ENCODE measurements at regions not wholly inside any gene's neighbourhood (a gene's known extent, or its start where the extent isn't known, plus 50 kb on each side); places are given as distances from the start of the nearest gene placed in this dataset.

- DNase-seq (no peak), ATAC-seq (ENCODE audit: poor library complexity) (no peak)
- intact Hi-C loops (cut with DNase I, micrococcal nuclease) = no loop called here
- no peaks in the 10 kb centered on the region for H3K36me3 ChIP-seq (ENCODE audit: insufficient read depth, low read length)
- H3K9me3 Mint-ChIP-seq = peaks cover 2% of the 10 kb centered on the region
- TF ChIP-seq CTCF (IDR thresholded peaks at IDR 0.05) = no peak
- H3K4me1 ChIP-seq (ENCODE audit: insufficient read depth, low read length) = no peaks in the 10 kb centered on the region
- POLR2A ChIA-PET = no interaction called here
- no peaks in the 10 kb centered on the region for H3K36me3 Mint-ChIP-seq (ENCODE audit: low read depth)
- H3K27me3 ChIP-seq (ENCODE audit: control insufficient read depth in 1 of 2, insufficient read depth in 2 of 2, low read length in 2 of 2) = no peaks in the 10 kb centered on the region
- H3K4me3 ChIP-seq (ENCODE audit: low read length) = no peak overlapping the region
- H3K4me1 Mint-ChIP-seq (ENCODE audit: low read depth) = no peaks in the 10 kb centered on the region
- H3K27ac ChIP-seq (ENCODE audit: low read depth in 1 of 2, low read length in 2 of 2) = no peak overlapping the region
- H3K27ac Mint-ChIP-seq = no peak overlapping the region
- no peak overlapping the region for H3K4me3 Mint-ChIP-seq
- CTCF ChIA-PET = interaction anchor here (1.4 kb wide), 1 partner anchor 8 kb away, joined by 3 read pairs; no protein-coding TSS in a partner anchor
- H3K27me3 Mint-ChIP-seq = no peaks in the 10 kb centered on the region
- peaks cover 0 to 10% of the 10 kb centered on the region in 2 experiments for H3K9me3 ChIP-seq (ENCODE audit: control insufficient read depth in 1 of 2, insufficient read depth in 1 of 2, low read length in 2 of 2)
Observed at GRCh38 chr16:51949282-51949681, 597.7 kb downstream of the TOX3 start.

- Mint-ChIP-seq H3K9me3 (peaks cover 9% of the 10 kb centered on the region), H3K4me3 (no peak overlapping the region), H3K36me3 (ENCODE audit: low read depth) (no peaks in the 10 kb centered on the region), H3K4me1 (ENCODE audit: low read depth) (no peaks in the 10 kb centered on the region), H3K27me3 (no peaks in the 10 kb centered on the region), H3K27ac (no peak overlapping the region)
- ATAC-seq (ENCODE audit: poor library complexity) (no peak), DNase-seq (no peak)
- intact Hi-C loops (cut with DNase I, micrococcal nuclease) = no loop called here
- POLR2A ChIA-PET = no interaction called here
- CTCF ChIA-PET = interaction anchor here (0.8 kb wide), 1 partner anchor 9 kb away, joined by 3 read pairs; no protein-coding TSS in a partner anchor
- no peaks in the 10 kb centered on the region for H3K36me3 ChIP-seq (ENCODE audit: insufficient read depth, low read length)
- H3K4me1 ChIP-seq (ENCODE audit: insufficient read depth, low read length) = no peaks in the 10 kb centered on the region
- no peak overlapping the region for H3K27ac ChIP-seq (ENCODE audit: low read depth in 1 of 2, low read length in 2 of 2)
- no peak overlapping the region for H3K4me3 ChIP-seq (ENCODE audit: low read length)
- TF ChIP-seq CTCF (IDR thresholded peaks at IDR 0.05) = no peak
- H3K9me3 ChIP-seq (ENCODE audit: control insufficient read depth in 1 of 2, insufficient read depth in 1 of 2, low read length in 2 of 2) = peaks cover 0 to 3% of the 10 kb centered on the region in 2 experiments
- H3K27me3 ChIP-seq (ENCODE audit: control insufficient read depth in 1 of 2, insufficient read depth in 2 of 2, low read length in 2 of 2) = no peaks in the 10 kb centered on the region
Observed at GRCh38 chr16:51941412-51941811, 605.5 kb downstream of the TOX3 start.

- Mint-ChIP-seq H3K4me1 (ENCODE audit: low read depth) (no peaks in the 10 kb centered on the region), H3K36me3 (ENCODE audit: low read depth) (no peaks in the 10 kb centered on the region)
Observed at GRCh38 chr16:51940183-51940582, 606.8 kb downstream of the TOX3 start.

More at GRCh38 chr16:51940183-51940582, 606.8 kb downstream of the TOX3 start:
- no peak for TF ChIP-seq CTCF (IDR thresholded peaks at IDR 0.05)
- Histone ChIP-seq H3K27me3 (ENCODE audit: control insufficient read depth in 1 of 2, insufficient read depth in 2 of 2, low read length in 2 of 2) (no peaks in the 10 kb centered on the region), H3K9me3 (ENCODE audit: control insufficient read depth in 1 of 2, insufficient read depth in 1 of 2, low read length in 2 of 2) (peaks cover 0 to 3% of the 10 kb centered on the region in 2 experiments), H3K36me3 (ENCODE audit: insufficient read depth, low read length) (no peaks in the 10 kb centered on the region), H3K4me3 (ENCODE audit: low read length) (no peak overlapping the region), H3K27ac (ENCODE audit: low read depth in 1 of 2, low read length in 2 of 2) (no peak overlapping the region), H3K4me1 (ENCODE audit: insufficient read depth, low read length) (no peaks in the 10 kb centered on the region)
- H3K4me3 Mint-ChIP-seq = no peak overlapping the region
- intact Hi-C loops (cut with DNase I, micrococcal nuclease) = no loop called here
- CTCF ChIA-PET = no interaction called here
- H3K27me3 Mint-ChIP-seq = no peaks in the 10 kb centered on the region
- no peak for ATAC-seq (ENCODE audit: poor library complexity)
- no peak for DNase-seq
- no peak overlapping the region for H3K27ac Mint-ChIP-seq
- peaks cover 9% of the 10 kb centered on the region for H3K9me3 Mint-ChIP-seq
- POLR2A ChIA-PET = no interaction called here
